ENCODE measurements at regions not wholly inside any gene's neighbourhood (a gene's known extent, or its start where the extent isn't known, plus 50 kb on each side); places are given as distances from the start of the nearest gene placed in this dataset.

DNA sequence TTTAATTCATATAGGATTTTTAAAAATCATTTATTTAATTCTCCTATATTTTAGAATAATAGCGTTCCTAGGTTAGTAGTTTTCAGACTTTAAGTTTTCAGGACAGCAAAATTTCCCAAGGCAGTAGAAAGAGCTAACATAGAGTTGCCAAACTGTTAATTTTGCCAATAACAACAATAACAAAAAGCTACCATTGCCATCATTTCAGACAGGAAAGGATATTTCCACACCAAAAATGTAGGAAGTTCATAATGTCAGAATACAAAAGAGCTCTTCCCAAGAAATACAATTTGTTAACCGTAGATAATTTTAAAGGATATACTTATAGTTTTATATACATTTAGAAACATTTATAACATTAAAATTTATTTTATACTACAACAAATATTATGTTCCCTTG is 81.4 kb upstream of the EEA1 start:
- Histone ChIP-seq H3K27me3 (ENCODE audit: control insufficient read depth, insufficient read depth, low read length) (no peaks in the 10 kb centered on the region), H2BK20ac (ENCODE audit: low read depth, low read length) (no peak overlapping the region), H2AK5ac (ENCODE audit: low read depth, low read length) (no peak overlapping the region), H3K9me1 (ENCODE audit: insufficient read depth, low read length) (no peaks in the 10 kb centered on the region), H2BK5ac (ENCODE audit: low read depth, low read length, poor library complexity, severe bottlenecking) (no peak overlapping the region), H3K4me2 (ENCODE audit: low read depth, low read length) (no peak overlapping the region), H3K36me3 (ENCODE audit: control insufficient read depth, insufficient read depth, low read length) (no peaks in the 10 kb centered on the region), H2BK120ac (ENCODE audit: low read depth, low read length) (no peak overlapping the region), H3K56ac (ENCODE audit: extremely low read depth, insufficient read depth, low read length) (no peak overlapping the region), H3K9ac (ENCODE audit: low read depth, low read length) (no peak overlapping the region), H4K8ac (ENCODE audit: low read depth in 2 of 2, low read length in 2 of 2) (no peak overlapping the region), H3K14ac (replicated peaks; ENCODE audit: low read depth, low read length) (no peak overlapping the region), H2BK15ac (ENCODE audit: low read depth, low read length) (no peak overlapping the region), H3K4me3 (ENCODE audit: insufficient read depth, low read depth, low read length) (no peak overlapping the region), H4K20me1 (ENCODE audit: insufficient read depth, low read length) (no peaks in the 10 kb centered on the region), H4K91ac (ENCODE audit: insufficient read depth, low read depth, low read length) (no peak overlapping the region), H2AFZ (replicated peaks; ENCODE audit: low read length, poor library complexity) (no peak overlapping the region), H2AK9ac (replicated peaks; ENCODE audit: low read depth, low read length, poor library complexity) (no peak overlapping the region), H3K23ac (ENCODE audit: low read depth, low read length) (no peak overlapping the region), H3K9me3 (ENCODE audit: control insufficient read depth, insufficient read depth, low read length) (no peaks in the 10 kb centered on the region), H4K5ac (ENCODE audit: low read depth, low read length) (no peak overlapping the region), H3K4ac (ENCODE audit: low read depth, low read length) (no peak overlapping the region), H3K18ac (ENCODE audit: low read depth, low read length) (no peak overlapping the region), H3K27ac (ENCODE audit: insufficient read depth, low read length) (no peak overlapping the region), H3K4me1 (ENCODE audit: control insufficient read depth, insufficient read depth, low read length) (0 out of 2 replicates have a peak, but pooled peaks cover 2% of the 10 kb centered on the region), H3K79me1 (ENCODE audit: low read depth in 1 of 2, low read length in 2 of 2) (no peaks in the 10 kb centered on the region)
- no CpG with 5 or more reads among the region's 2 CpGs for WGBS, 2 experiments (ENCODE audit: extremely low coverage in 2 of 2, insufficient read length in 1 of 2)
- intact Hi-C loops (cut with micrococcal nuclease), result no loop called here
- ChIA-PET CTCF (interaction anchor here (0.6 kb wide), 2 partner anchors 327 to 380 kb away, joined by 4 to 5 read pairs; no protein-coding TSS in a partner anchor), POLR2A (ENCODE audit: unreplicated experiment) (no interaction called here)
- dilution Hi-C loops (cut with HindIII; ENCODE audit: low sequenced_read_pairs, unreplicated experiment), result no loop called here
- in situ Hi-C loops (cut with MboI; ENCODE audit: low sequenced_read_pairs), result no loop called here
- TF ChIP-seq MXI1 (IDR thresholded peaks at IDR 0.05; ENCODE audit: borderline replicate concordance, low read depth, low read length) (no peak), BHLHE40 (IDR thresholded peaks at IDR 0.05; ENCODE audit: low read depth, low read length) (no peak), CEBPB (IDR thresholded peaks at IDR 0.05; ENCODE audit: low read depth, low read length) (no peak), RAD21 (IDR thresholded peaks at IDR 0.05; ENCODE audit: low read length) (no peak), RFX5 (IDR thresholded peaks at IDR 0.05; ENCODE audit: low read depth, low read length) (no peak), FOS (IDR thresholded peaks at IDR 0.05; ENCODE audit: low read depth, low read length) (no peak), NFE2L2 (IDR thresholded peaks at IDR 0.05; ENCODE audit: low read depth, low read length) (no peak), MAZ (IDR thresholded peaks at IDR 0.05; ENCODE audit: borderline replicate concordance, low read depth, low read length) (no peak), RCOR1 (IDR thresholded peaks at IDR 0.05; ENCODE audit: insufficient replicate concordance, low read length) (no peak)
- TF ChIP-seq, protein P1, sequence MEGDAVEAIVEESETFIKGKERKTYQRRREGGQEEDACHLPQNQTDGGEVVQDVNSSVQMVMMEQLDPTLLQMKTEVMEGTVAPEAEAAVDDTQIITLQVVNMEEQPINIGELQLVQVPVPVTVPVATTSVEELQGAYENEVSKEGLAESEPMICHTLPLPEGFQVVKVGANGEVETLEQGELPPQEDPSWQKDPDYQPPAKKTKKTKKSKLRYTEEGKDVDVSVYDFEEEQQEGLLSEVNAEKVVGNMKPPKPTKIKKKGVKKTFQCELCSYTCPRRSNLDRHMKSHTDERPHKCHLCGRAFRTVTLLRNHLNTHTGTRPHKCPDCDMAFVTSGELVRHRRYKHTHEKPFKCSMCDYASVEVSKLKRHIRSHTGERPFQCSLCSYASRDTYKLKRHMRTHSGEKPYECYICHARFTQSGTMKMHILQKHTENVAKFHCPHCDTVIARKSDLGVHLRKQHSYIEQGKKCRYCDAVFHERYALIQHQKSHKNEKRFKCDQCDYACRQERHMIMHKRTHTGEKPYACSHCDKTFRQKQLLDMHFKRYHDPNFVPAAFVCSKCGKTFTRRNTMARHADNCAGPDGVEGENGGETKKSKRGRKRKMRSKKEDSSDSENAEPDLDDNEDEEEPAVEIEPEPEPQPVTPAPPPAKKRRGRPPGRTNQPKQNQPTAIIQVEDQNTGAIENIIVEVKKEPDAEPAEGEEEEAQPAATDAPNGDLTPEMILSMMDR (conservative IDR thresholded peaks at IDR 0.05; ENCODE audit: low read depth, low read length), result no peak
- TF ChIP-seq, protein P2, sequence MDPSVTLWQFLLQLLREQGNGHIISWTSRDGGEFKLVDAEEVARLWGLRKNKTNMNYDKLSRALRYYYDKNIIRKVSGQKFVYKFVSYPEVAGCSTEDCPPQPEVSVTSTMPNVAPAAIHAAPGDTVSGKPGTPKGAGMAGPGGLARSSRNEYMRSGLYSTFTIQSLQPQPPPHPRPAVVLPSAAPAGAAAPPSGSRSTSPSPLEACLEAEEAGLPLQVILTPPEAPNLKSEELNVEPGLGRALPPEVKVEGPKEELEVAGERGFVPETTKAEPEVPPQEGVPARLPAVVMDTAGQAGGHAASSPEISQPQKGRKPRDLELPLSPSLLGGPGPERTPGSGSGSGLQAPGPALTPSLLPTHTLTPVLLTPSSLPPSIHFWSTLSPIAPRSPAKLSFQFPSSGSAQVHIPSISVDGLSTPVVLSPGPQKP (IDR thresholded peaks at IDR 0.05; ENCODE audit: borderline replicate concordance, low read depth, low read length), result no peak
- DNase-seq (no peak), ATAC-seq (ENCODE audit: low read depth) (no peak)
- no TSS peak for BruUV-seq (replicated peaks)

All from IMR-90 (cell line).